HG03103 (cell line): ENCODE measurements at regions not wholly inside any gene's neighbourhood (a gene's known extent, or its start where the extent isn't known, plus 50 kb on each side); places are given as distances from the start of the nearest gene placed in this dataset.
A peak's percentile ranks its signal among the peaks of the same experiment; 100 is the strongest.
"Not testable (repeated sequence)": the region's sequence is repeated elsewhere in the genome, so short reads cannot be mapped to it uniquely, and the experiment has no call there.

Experiments
- ATAC-seq: cut with Tn5 transposase; IDR thresholded peaks from one replicate; pipeline ENCODE4 v1.9.1; 2021; ENCODE audit warnings: low read depth; ENCODE audit not compliant: unreplicated experiment

- ATAC-seq: no peak
These were observed 279.8 kb downstream of the ARRDC4 start for GRCh38 chr15:98240303-98240702.

- ATAC-seq: no peak
These were observed 280.6 kb downstream of the ARRDC4 start for GRCh38 chr15:98241032-98241554.

- ATAC-seq: no peak
These were observed 296.8 kb downstream of the ARRDC4 start for GRCh38 chr15:98257290-98257689.

DNA sequence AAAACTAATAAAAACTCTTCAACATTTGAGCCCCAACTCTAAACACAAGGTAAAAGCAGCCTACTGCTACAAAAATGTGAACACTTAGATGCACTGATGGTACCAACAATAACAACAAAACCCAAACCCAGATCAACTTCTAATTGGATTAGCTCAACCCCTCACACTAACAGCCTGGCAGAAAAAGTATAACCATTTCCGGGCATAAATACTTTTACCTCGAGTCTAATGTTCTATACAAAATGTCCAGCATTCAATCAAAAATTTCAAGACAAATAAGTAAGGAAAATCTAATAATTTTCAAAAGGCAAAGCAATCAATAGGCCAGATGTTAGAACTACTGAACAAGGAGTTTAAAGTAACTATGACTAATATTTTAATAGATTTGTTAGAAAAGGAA is 303.3 kb downstream of the ARRDC4 start:
- no peak for ATAC-seq

DNA sequence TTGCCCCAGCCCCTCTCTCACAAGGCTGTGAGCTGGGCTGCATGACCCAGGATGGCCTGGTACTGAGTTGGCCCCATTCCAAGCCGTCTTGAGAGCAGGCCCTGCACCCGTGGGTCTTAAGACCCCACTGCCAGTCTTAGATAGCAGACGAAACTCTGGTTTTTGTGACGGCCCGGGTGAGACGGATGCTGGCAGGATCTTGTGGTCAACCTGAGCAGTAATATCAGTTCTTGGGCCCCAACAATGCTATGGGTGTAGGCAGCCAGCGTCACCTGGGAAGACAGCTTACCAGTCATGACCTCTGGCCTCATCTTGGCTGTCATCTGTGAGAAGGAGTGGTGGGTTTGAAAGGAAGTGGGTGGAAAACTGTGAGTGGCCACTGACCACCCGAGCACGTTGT is 305.8 kb downstream of the ARRDC4 start:
- ATAC-seq: no peak

DNA sequence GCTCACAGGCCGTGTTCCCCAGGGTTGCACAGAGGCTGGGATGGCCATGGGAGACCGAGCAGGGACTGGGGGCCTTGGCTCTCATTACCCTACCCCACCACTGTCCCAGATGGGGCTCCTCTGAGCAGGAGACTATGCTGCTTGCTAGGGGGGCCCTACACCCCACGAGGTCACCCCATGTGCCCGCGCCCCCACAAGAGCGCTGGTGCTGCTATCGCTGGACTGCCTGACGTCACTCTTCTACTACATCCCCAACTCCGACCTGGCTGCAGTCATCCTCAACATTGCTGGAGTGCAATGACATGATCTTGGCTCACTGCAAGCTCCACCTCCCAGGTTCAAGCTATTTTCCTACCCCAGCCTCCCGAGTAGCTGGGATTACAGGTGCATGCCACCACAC is 307.7 kb downstream of the ARRDC4 start:
- no peak for ATAC-seq

DNA sequence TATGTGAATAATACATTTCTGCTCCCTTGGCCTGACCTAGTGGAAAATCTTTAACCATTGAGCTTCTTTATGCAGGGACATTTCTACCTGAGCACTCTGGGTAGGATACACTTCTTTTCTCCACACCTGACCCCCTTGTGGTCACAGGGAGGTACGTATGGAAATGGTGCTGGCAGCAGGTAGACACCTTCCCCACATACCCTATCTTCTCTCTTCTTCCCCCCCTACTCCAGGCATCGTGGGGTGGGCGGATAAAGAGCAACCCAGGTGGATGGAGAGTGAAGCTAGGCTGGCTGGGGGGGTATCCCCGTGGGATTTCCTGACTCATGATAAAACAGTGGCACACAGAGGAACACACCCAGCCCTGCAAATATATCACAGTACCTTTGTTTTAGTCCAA is 312.1 kb downstream of the ARRDC4 start:
- ATAC-seq: no peak

GRCh38 chr15:98276018-98276417 is 315.5 kb downstream of the ARRDC4 start:
- ATAC-seq: no peak

DNA sequence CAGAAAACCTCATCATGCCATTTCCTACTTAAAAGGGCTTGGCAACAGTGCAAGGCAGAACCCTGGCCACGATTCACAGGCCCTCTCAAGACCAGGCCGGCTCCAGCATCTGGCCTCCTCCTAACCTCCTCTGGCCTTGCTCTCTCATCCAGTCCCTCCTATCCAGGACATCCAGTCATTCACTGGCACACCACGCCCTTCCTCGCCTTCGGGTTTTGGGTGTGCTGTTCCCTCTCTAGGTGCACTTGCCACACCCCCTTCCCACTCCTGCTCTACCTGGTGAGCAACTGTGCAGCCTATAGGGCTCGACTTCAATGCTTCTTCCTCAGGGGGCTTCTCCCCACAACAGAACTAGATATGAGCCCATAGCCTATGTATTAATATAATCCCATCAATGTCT is 317.1 kb downstream of the ARRDC4 start:
- no peak for ATAC-seq

DNA sequence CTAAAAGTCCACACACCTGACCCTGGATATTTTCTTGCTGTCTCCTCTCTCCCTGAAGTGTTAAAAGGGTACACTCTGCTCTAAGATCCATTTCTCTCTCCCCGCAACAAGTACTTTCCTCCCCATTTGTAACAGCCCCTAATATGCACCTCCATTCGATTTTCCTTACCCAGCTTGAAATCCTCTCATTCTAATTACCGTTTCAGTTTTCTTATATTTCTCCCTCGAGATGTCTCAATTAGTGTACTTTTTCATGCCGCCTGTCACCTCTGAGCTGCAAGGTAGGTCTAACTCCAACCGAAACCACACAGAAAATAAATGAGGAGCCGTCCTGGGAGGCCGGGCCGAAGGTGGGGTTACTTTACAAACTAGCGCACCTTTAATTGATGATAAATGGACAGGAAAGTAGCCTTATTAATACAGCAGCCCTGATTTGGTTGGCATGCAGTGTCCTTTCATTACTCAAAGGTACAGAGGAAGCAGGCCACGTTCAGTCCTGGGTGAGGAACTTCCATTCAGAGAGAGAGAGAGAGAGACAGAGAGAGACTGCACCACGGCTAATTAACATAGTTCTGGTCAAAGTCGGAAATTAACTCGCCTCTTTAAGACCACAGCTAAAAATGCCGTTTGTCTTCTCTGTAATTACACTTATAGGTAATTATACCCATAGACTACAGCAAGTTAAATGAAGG is 319.9 kb downstream of the ARRDC4 start:
- no peak for ATAC-seq

- no peak for ATAC-seq
These were observed 320.6 kb downstream of the ARRDC4 start for GRCh38 chr15:98281130-98281529.

GRCh38 chr15:98282656-98283332 is 322.3 kb downstream of the ARRDC4 start:
- no peak for ATAC-seq

DNA sequence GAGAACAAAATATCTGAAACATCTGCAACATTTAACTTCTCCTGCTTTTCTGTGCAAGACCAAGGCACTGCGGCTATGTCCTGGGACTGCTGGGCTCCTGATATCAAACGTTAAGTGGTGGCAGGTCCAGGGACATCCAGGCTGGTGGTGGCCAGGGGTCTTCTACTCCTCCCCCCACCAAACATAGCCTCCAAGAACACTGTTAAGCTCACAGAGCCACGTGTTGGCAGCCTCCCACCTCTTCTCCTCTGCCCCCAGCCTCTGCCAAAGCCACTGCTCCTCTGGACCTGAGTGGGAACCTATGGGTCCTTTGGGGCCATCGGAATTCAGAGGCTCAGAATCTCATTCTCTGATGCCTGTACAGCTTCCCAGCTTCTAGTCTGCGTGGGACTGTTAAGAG is 325.7 kb downstream of the ARRDC4 start:
- ATAC-seq: no peak

GRCh38 chr15:98286831-98287230 is 326.3 kb downstream of the ARRDC4 start:
- ATAC-seq: no peak

- no peak for ATAC-seq
These were observed 327.6 kb downstream of the ARRDC4 start for GRCh38 chr15:98288091-98288590.

DNA sequence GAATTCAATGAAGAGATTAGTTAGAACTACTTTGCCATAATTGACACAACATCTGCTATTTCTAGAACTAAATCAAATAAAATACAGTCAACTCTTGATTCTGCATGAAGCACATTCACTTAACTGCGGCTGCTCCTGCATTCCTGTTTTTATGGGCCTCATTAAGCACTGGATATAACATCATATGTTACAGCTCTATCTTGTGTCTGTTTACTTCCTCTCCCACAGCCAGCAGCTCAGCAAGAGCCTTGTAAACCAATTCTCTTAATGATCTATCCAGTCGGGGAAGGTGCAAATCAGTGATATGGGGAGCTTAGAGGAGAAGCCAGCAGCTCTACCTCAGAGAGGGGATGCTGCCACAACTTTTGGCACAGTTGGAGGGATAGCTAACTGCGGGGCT is 329.2 kb downstream of the ARRDC4 start:
- ATAC-seq: no peak

DNA sequence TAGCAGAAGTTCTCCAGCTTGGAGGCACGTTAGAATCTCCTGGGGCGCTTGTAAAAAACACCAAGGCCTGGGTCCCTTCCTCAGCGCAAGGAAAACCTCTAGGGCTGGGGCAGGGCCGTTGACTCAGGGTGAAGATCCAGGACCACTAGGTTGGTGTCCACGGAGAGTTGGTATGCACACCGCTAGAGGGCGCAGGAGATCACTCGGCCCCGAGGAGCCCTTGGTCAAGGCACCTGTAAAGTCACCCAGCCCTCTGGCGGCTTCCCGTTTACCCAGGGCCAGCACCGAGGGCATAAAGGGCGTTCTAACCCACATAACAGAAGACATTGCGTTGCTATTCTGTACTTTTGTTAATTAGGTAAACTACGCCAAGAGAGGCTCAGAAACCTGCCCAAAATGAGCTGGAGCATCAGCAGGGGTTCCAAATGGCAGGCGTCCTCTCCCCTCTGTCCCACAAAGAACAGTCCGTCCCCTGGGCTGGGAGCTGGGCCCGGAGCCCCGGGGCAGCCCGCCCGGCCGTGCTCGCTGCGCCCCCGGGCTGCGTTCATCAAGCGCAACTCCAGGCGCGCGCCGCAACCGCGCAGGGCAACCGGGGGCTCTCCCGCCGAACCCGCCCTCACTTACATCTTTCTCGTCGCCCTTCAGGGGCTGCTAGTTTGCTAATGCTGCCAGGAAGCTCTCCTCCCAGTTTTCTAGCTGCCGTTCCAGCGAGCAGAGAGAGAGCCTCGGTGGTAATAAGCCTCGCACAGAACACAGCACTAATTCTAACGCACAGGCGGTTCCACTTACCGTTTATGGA is 332.1 kb downstream of the ARRDC4 start:
- ATAC-seq: peak; percentile 48

DNA sequence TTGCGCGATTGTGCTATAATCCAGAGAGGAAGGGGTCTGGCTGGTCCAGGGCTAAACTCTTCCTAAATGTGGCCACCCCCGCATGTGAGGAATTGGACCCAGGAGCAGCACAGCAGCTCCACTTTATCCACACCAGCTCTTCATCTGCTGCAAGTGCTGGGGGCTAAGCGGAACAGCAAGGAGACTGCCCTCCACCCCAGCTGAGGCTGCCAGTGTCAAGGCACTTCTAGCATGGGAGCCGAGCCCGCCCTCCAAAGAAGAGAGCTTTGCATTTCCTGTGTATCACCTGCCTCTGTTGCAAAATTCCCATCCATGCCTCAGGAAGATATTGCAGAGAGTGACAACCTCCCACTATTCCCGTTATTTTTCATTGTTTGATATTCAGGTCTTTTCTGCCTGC is 333.6 kb downstream of the ARRDC4 start:
- no peak for ATAC-seq

DNA sequence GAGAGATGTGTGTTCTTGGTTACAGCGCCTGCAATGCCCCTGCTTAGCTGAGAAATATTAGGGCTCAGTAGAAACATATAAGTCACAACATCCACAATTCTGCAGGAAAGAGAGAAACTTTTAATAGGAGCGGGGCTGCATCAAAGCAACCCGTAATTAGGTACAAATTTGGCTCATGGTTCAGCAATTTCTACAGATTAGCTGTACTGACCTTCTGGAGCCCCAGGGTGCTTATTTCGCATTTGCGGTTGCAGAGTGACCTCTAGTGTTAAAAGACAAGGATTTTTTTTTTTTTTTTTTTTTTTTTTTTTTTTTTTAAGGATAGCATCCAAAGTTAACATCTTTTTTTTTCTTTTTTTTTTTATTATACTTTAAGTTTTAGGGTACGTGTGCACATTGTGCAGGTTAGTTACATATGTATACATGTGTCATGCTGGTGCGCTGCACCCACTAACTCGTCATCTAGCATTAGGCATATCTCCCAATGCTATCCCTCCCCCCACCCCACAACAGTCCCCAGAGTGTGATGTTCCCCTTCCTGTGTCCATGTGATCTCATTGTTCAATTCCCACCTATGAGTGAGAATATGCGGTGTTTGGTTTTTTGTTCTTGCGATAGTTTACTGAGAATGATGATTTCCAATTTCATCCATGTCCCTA is 334.7 kb downstream of the ARRDC4 start:
- not testable (repeated sequence) for ATAC-seq

DNA sequence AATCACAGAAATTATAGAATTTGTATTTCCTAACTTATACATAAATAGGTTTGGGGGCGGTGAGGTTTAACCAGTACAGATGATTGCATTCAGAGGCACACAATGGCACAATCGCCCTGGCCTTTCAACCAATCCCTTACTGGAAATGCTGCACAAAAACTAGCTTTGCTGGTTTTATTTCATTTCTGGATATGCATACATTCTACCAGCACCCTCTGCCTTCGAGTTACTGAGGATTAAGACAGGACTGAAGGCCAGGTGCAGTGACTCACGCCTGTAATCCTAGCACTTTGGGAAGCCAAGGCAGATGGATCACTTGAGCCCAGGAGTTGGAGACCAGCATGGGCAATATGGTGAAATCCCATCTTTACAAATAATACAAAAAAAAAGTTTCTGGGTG is 336.1 kb downstream of the ARRDC4 start:
- no peak for ATAC-seq

GRCh38 chr15:98304371-98304770 is 343.9 kb downstream of the ARRDC4 start:
- no peak for ATAC-seq
